HepG2 (cell line): ENCODE measurements at regions not wholly inside any gene's neighbourhood (a gene's known extent, or its start where the extent isn't known, plus 50 kb on each side); places are given as distances from the start of the nearest gene placed in this dataset.
A peak's percentile ranks its signal among the peaks of the same experiment; 100 is the strongest.

Experiments
- ATAC-seq: fragments of 200-7000 bp; cut with Tn5 transposase; 3 replicates; pipeline ENCODE4 v1.9.1; 2020; ENCODE audit warnings: mild to moderate bottlenecking, moderate library complexity
- BruUV-seq: library from RNA; stranded (reverse); fragments of 400-500 nt; replicated peaks from 2 replicates; lab custom pipeline; 2021; lab: Mats Ljungman, UMichigan
- CTCF ChIA-PET: fragments of 300-600 bp; formaldehyde crosslinking; extraction: SDS; loops from one replicate; lab custom pipeline; 2021; ENCODE audit warnings: low total read pairs, inconsistent platforms, low intra/inter-chr PET ratio; lab: Yijun Ruan, JAX
- POLR2A ChIA-PET: fragments of 350-600 bp; sonication (Branson Sonifier 250); formaldehyde crosslinking; loops from one replicate; lab custom pipeline; 2020; ENCODE audit warnings: antibody characterized with exemption, inconsistent platforms; lab: Yijun Ruan, JAX
- DNase-seq: peaks from one replicate; pipeline ENCODE4 v3.0.0-alpha.2; 2015; ENCODE audit warnings: low spot score
- FAIRE-seq: peaks from 3 replicates; lab custom pipeline; 2011; peaks lifted over from hg19 to GRCh38; lab: Jason Lieb, UNC
- H2AFZ ChIP-seq: one replicate; pipeline ENCODE4 v1.6.1; 2011; ENCODE audit warnings: low read length, inconsistent platforms
- H3K27ac ChIP-seq: fragments of 300-600 bp; 3 replicates; pipeline ENCODE4 v1.8.0; 2011; ENCODE audit warnings: mixed run types, mild to moderate bottlenecking, mixed read lengths, low read length, inconsistent platforms; ENCODE audit not compliant: insufficient read depth; ENCODE audit errors: extremely low read length
- H3K27me3 ChIP-seq, 2 experiments: fragments of 200-600 bp in 1 of 2; 2 replicates in 1 of 2; 3 replicates in 1 of 2; pipeline versions ENCODE4 v1.6.0 to v1.8.0; 2011; ENCODE audit warnings: low read length in 2 of 2, mild to moderate bottlenecking in 2 of 2, moderate library complexity in 2 of 2, inconsistent platforms in 1 of 2; ENCODE audit not compliant: insufficient read depth in 2 of 2, control insufficient read depth in 1 of 2
- H3K36me3 ChIP-seq, 2 experiments: fragments of 200-600 bp in 1 of 2; replicated peaks in 1 of 2; 2 replicates in 1 of 2; 3 replicates in 1 of 2; pipeline versions ENCODE4 v1.5.1 to v1.8.0; 2011; ENCODE audit warnings: low read length in 2 of 2, inconsistent platforms in 1 of 2; ENCODE audit not compliant: insufficient read depth in 2 of 2, control insufficient read depth in 1 of 2
- H3K4me1 ChIP-seq: 2 replicates; pipeline ENCODE4 v1.5.1; 2012; ENCODE audit warnings: low read length, inconsistent platforms; ENCODE audit not compliant: insufficient read depth
- H3K4me2 ChIP-seq: 2 replicates; pipeline ENCODE4 v1.6.0; 2011; ENCODE audit warnings: low read depth, low read length, inconsistent platforms
- H3K4me3 ChIP-seq, 3 experiments: fragments of 200-600 bp in 1 of 3; sonication (generic), shearing (Covaris generic) in 1 of 3; replicated peaks in 1 of 3; 2 replicates each; pipeline ENCODE4 v1.5.1; 2011 to 2016; ENCODE audit warnings: low read length in 3 of 3, inconsistent platforms in 2 of 3, low read depth in 2 of 3, mild to moderate bottlenecking in 2 of 3, control low read depth in 1 of 3, mixed read lengths in 1 of 3; ENCODE audit not compliant: insufficient read depth in 1 of 3
- H3K79me2 ChIP-seq: one replicate; pipeline ENCODE4 v1.6.1; 2011; ENCODE audit warnings: low read length, inconsistent platforms; ENCODE audit not compliant: insufficient read depth
- H3K9ac ChIP-seq: 2 replicates; pipeline ENCODE4 v1.6.0; 2011; ENCODE audit warnings: mild to moderate bottlenecking, low read depth, low read length, inconsistent platforms; ENCODE audit not compliant: insufficient read depth
- H3K9me3 ChIP-seq: 2 replicates; pipeline ENCODE4 v1.5.1; 2012; ENCODE audit warnings: mild to moderate bottlenecking, low read length
- H4K20me1 ChIP-seq: 2 replicates; pipeline ENCODE4 v1.6.0; 2011; ENCODE audit warnings: inconsistent platforms, mild to moderate bottlenecking, low read length, moderate library complexity; ENCODE audit not compliant: insufficient read depth
- FOXM1 ChIP-seq: sonication (generic); formaldehyde crosslinking; IDR thresholded peaks from 2 replicates; pipeline ENCODE4 v1.5.0; 2020; ENCODE audit warnings: missing genetic modification reagents
- MAFF ChIP-seq: IDR thresholded peaks from 2 replicates; pipeline ENCODE4 v1.6.1; 2011; ENCODE audit warnings: low read depth, low read length, improper control_type of control experiment
- MAFK ChIP-seq, 2 experiments: IDR thresholded peaks in 1 of 2; conservative IDR thresholded peaks in 1 of 2; 2 replicates each; pipeline ENCODE4 v1.6.1; 2011; ENCODE audit warnings: improper control_type of control experiment in 2 of 2, low read length in 2 of 2
- RERE ChIP-seq: IDR thresholded peaks from 2 replicates; pipeline ENCODE4 v1.6.1; 2016; ENCODE audit warnings: low read depth, missing genetic modification reagents, missing compliant biosample characterization
- WGBS: methylation state at CpG from one replicate; pipeline ENCODE4 v1.1.6; 2017; ENCODE audit warnings: low lambda C conversion rate; 5-methylcytosine and 5-hydroxymethylcytosine counted together
- in situ Hi-C: cut with HindIII; loops from 2 replicates; pipeline ENCODE4 v1.10.0; 2017; ENCODE audit warnings: low pct_unique_long_range_greater_than_20kb; ENCODE audit not compliant: extremely low pct_ligation_motif_present
- intact Hi-C: fragments of 100-400 bp; cut with micrococcal nuclease; formaldehyde crosslinking; loops from one replicate; pipeline ENCODE4 v1.10.0; 2022; ENCODE audit not compliant: unreplicated experiment

GRCh38 chr20:23257106-23257761 lies 93.4 kb upstream of the NXT1 start:
- no peak for ATAC-seq
- FAIRE-seq, result no peak

More at GRCh38 chr20:23257106-23257761, 93.4 kb upstream of the NXT1 start:
- no peaks in the 10 kb centered on the region for H4K20me1 ChIP-seq
- peak; percentile 93 for TF ChIP-seq MAFF
- TF ChIP-seq MAFK (conservative IDR thresholded peaks at IDR 0.05 in 1 of 2, IDR thresholded peaks at IDR 0.05 in 1 of 2; ENCODE audit: low read length in 2 of 2), result peak; percentile 94 to 96
- no peak for TF ChIP-seq FOXM1
- no peak for TF ChIP-seq RERE (CRISPR knock-in tag)
- no TSS peak for BruUV-seq
- no peaks in the 10 kb centered on the region for H3K36me3 ChIP-seq
- no peak overlapping the region for H2AFZ ChIP-seq
- no peak for DNase-seq
- no peak overlapping the region for H3K4me2 ChIP-seq
- H3K9ac ChIP-seq, result no peak overlapping the region
- 47% methylated on average over 12 of the region's 12 CpGs for WGBS
- in situ Hi-C loops (no loop called here), intact Hi-C loops (loop anchor here (5.0 kb wide), 1 partner anchor 65 kb away; no protein-coding TSS in a partner anchor)
- no peaks in the 10 kb centered on the region for H3K4me1 ChIP-seq
- H3K4me3 ChIP-seq, result no peak overlapping the region
- H3K79me2 ChIP-seq, result no peaks in the 10 kb centered on the region
- ChIA-PET CTCF (no interaction called here), POLR2A (no interaction called here)
- H3K27ac ChIP-seq, result no peak overlapping the region
- peaks cover 3 to 5% of the 10 kb centered on the region in 2 experiments; a peak in 4 of 5 replicates for H3K27me3 ChIP-seq
- H3K9me3 ChIP-seq, result no peaks in the 10 kb centered on the region
